ENCODE measurements at regions not wholly inside any gene's neighbourhood (a gene's known extent, or its start where the extent isn't known, plus 50 kb on each side); places are given as distances from the start of the nearest gene placed in this dataset.

- H2BK12ac ChIP-seq (ENCODE audit: low read depth, low read length), result no peak overlapping the region
- DNase-seq (ENCODE audit: low read depth in 1 of 2, low spot score in 2 of 2) (no peak), FAIRE-seq (no peak)
- H3K14ac ChIP-seq (ENCODE audit: insufficient read length), result no peak overlapping the region
- H3K23ac ChIP-seq (ENCODE audit: insufficient read length), result no peak overlapping the region
- H2BK15ac ChIP-seq (ENCODE audit: low read length), result no peak overlapping the region
- no peak overlapping the region for H4K5ac ChIP-seq (ENCODE audit: insufficient read length, low read depth, low read length)
- no peak overlapping the region for H4K91ac ChIP-seq (replicated peaks; ENCODE audit: insufficient read length, low read length)
- H4K8ac ChIP-seq (ENCODE audit: extremely low read depth, insufficient read depth, low read length), result no peak overlapping the region
- H2BK120ac ChIP-seq (replicated peaks; ENCODE audit: low read depth, low read length), result no peak overlapping the region
- H3K9ac ChIP-seq (replicated peaks in 1 of 4; ENCODE audit: extremely low read depth in 1 of 4, low read depth in 3 of 4, low read length in 3 of 4), result no peak overlapping the region
- no peak overlapping the region for H2AFZ ChIP-seq (ENCODE audit: low read length)
- POLR2A ChIA-PET (ENCODE audit: partially characterized antibody), result no interaction called here
- H3K23me2 ChIP-seq (ENCODE audit: low read depth, low read length), result no peaks in the 10 kb centered on the region
- H3K4ac ChIP-seq (replicated peaks; ENCODE audit: insufficient read length, low read depth, low read length), result no peak overlapping the region
- H2BK20ac ChIP-seq (ENCODE audit: low read length), result no peak overlapping the region
- H3K56ac ChIP-seq (replicated peaks; ENCODE audit: insufficient read length, low read depth, low read length), result no peak overlapping the region
- no peak overlapping the region for H3K18ac ChIP-seq (ENCODE audit: extremely low read depth, low read length)
- H3K36me3 ChIP-seq (ENCODE audit: control insufficient read depth in 2 of 4, insufficient read depth in 4 of 4, low read length in 3 of 4), result no peaks in the 10 kb centered on the region
- H3K4me3 ChIP-seq (ENCODE audit: extremely low read depth in 1 of 4, insufficient read depth in 2 of 4, low read depth in 3 of 4, low read length in 4 of 4), result no peak overlapping the region
- H3K79me2 ChIP-seq (ENCODE audit: control insufficient read depth in 1 of 2, insufficient read depth in 2 of 2, low read length in 2 of 2), result no peaks in the 10 kb centered on the region
- H2BK5ac ChIP-seq (ENCODE audit: low read depth, low read length), result no peak overlapping the region
- peaks cover 0 to 4% (median 0%) of the 10 kb centered on the region in 4 experiments; a peak in 1 of 7 replicates for H3K4me1 ChIP-seq (replicated peaks in 1 of 4; ENCODE audit: control insufficient read depth in 3 of 4, insufficient read depth in 4 of 4, low read length in 3 of 4)
- no peak overlapping the region for H3K27ac ChIP-seq (ENCODE audit: low read depth, low read length)
- TF ChIP-seq TAF7 (optimal IDR thresholded peaks at IDR 0.05; ENCODE audit: borderline replicate concordance, low read depth, low read length) (no peak), ZNF274 (IDR thresholded peaks at IDR 0.05; ENCODE audit: borderline replicate concordance, extremely low read depth, low read length) (no peak), RFX5 (IDR thresholded peaks at IDR 0.05; ENCODE audit: borderline replicate concordance, low read depth, low read length) (no peak), POU5F1 (IDR thresholded peaks at IDR 0.05; ENCODE audit: low read depth, low read length) (no peak), TBP (IDR thresholded peaks at IDR 0.05; ENCODE audit: low read depth, low read length) (no peak), ASH2L (IDR thresholded peaks at IDR 0.05; ENCODE audit: low read length) (no peak), SP4 (IDR thresholded peaks at IDR 0.05; ENCODE audit: low read length) (no peak), JUND (IDR thresholded peaks at IDR 0.05; ENCODE audit: low read length) (no peak), BRCA1 (IDR thresholded peaks at IDR 0.05; ENCODE audit: low read depth, low read length) (no peak), RBBP5 (IDR thresholded peaks at IDR 0.05; ENCODE audit: borderline replicate concordance, low read depth, low read length) (no peak), SIRT6 (IDR thresholded peaks at IDR 0.05; ENCODE audit: low read length) (no peak), SP1 (IDR thresholded peaks at IDR 0.05; ENCODE audit: low read depth, low read length) (no peak), SUZ12 (IDR thresholded peaks at IDR 0.05; ENCODE audit: low read length) (no peak)
- H2AK5ac ChIP-seq (ENCODE audit: low read depth, low read length), result no peak overlapping the region
- no peaks in the 10 kb centered on the region for H3K27me3 ChIP-seq (replicated peaks in 1 of 4; ENCODE audit: control insufficient read depth in 3 of 4, extremely low read depth in 1 of 4, insufficient read depth in 3 of 4, low read length in 3 of 4)
- H3K79me1 ChIP-seq (ENCODE audit: low read depth, low read length), result no peaks in the 10 kb centered on the region
- H3K9me3 ChIP-seq (ENCODE audit: insufficient read depth in 2 of 2, low read depth in 1 of 2, low read length in 1 of 2), result no peaks in the 10 kb centered on the region
- no peaks in the 10 kb centered on the region for H4K20me1 ChIP-seq (replicated peaks in 1 of 2; ENCODE audit: control insufficient read depth in 1 of 2, insufficient read depth in 2 of 2, low read length in 2 of 2)
- no peak overlapping the region for H3K4me2 ChIP-seq (ENCODE audit: insufficient read depth in 1 of 2, low read depth in 2 of 2, low read length in 2 of 2)
- CTCF ChIA-PET (ENCODE audit: partially characterized antibody), result no interaction called here
Observed at GRCh38 chr4:32340591-32340990, 1620.4 kb downstream of the PCDH7 start.
